ENCODE measurements at regions not wholly inside any gene's neighbourhood (a gene's known extent, or its start where the extent isn't known, plus 50 kb on each side); places are given as distances from the start of the nearest gene placed in this dataset.

- H3K9me3 ChIP-seq: no peaks in the 10 kb centered on the region
- intact Hi-C loops (cut with DNase I, micrococcal nuclease): no loop called here
- no peaks in the 10 kb centered on the region for H3K4me1 ChIP-seq (ENCODE audit: low read depth)
- DNase-seq (no peak), ATAC-seq (no peak)
- no peaks in the 10 kb centered on the region for H3K36me3 ChIP-seq (ENCODE audit: low read depth)
- H3K4me3 ChIP-seq: no peak overlapping the region
- TF ChIP-seq CTCF (IDR thresholded peaks at IDR 0.05): no peak
These were observed 1438.4 kb downstream of the TECRL start for GRCh38 chr4:62970846-62971245.

- no peaks in the 10 kb centered on the region for H3K36me3 ChIP-seq (ENCODE audit: low read depth)
- ATAC-seq: no peak
- no peak for DNase-seq
- TF ChIP-seq CTCF (IDR thresholded peaks at IDR 0.05): no peak
- intact Hi-C loops (cut with DNase I, micrococcal nuclease): no loop called here
- no peaks in the 10 kb centered on the region for H3K9me3 ChIP-seq
- H3K4me1 ChIP-seq (ENCODE audit: low read depth): no peaks in the 10 kb centered on the region
- H3K4me3 ChIP-seq: no peak overlapping the region
These were observed 1448.8 kb downstream of the TECRL start for GRCh38 chr4:62960415-62960814.

- TF ChIP-seq CTCF (IDR thresholded peaks at IDR 0.05): no peak
- DNase-seq (no peak), ATAC-seq (no peak)
- intact Hi-C loops (cut with DNase I, micrococcal nuclease): no loop called here
- H3K4me1 ChIP-seq (ENCODE audit: low read depth): no peaks in the 10 kb centered on the region
- H3K4me3 ChIP-seq: no peak overlapping the region
- H3K36me3 ChIP-seq (ENCODE audit: low read depth): no peaks in the 10 kb centered on the region
- H3K9me3 ChIP-seq: no peaks in the 10 kb centered on the region
These were observed 1455.5 kb downstream of the TECRL start for GRCh38 chr4:62953752-62954151.

GRCh38 chr4:62952366-62952765 is 1456.9 kb downstream of the TECRL start:
- no peak for ATAC-seq
- H3K9me3 ChIP-seq: no peaks in the 10 kb centered on the region

GRCh38 chr4:62948108-62948507 is 1461.1 kb downstream of the TECRL start:
- Histone ChIP-seq H3K36me3 (ENCODE audit: low read depth) (no peaks in the 10 kb centered on the region), H3K4me3 (no peak overlapping the region), H3K9me3 (no peaks in the 10 kb centered on the region), H3K4me1 (ENCODE audit: low read depth) (no peaks in the 10 kb centered on the region)
- ATAC-seq: no peak
- intact Hi-C loops (cut with DNase I, micrococcal nuclease): no loop called here
- no peak for DNase-seq
- no peak for TF ChIP-seq CTCF (IDR thresholded peaks at IDR 0.05)

More at GRCh38 chr4:62952366-62952765, 1456.9 kb downstream of the TECRL start:
- Histone ChIP-seq H3K4me1 (ENCODE audit: low read depth) (no peaks in the 10 kb centered on the region), H3K36me3 (ENCODE audit: low read depth) (no peaks in the 10 kb centered on the region), H3K4me3 (no peak overlapping the region)
- intact Hi-C loops (cut with DNase I, micrococcal nuclease): no loop called here
- no peak for DNase-seq
- TF ChIP-seq CTCF (IDR thresholded peaks at IDR 0.05): no peak

- Histone ChIP-seq H3K36me3 (ENCODE audit: low read depth) (no peaks in the 10 kb centered on the region), H3K4me3 (no peak overlapping the region), H3K4me1 (ENCODE audit: low read depth) (no peaks in the 10 kb centered on the region), H3K9me3 (peaks cover 2% of the 10 kb centered on the region)
- no peak for DNase-seq
- no peak for ATAC-seq
- intact Hi-C loops (cut with DNase I, micrococcal nuclease): no loop called here
- TF ChIP-seq CTCF (IDR thresholded peaks at IDR 0.05): no peak
These were observed 1469.0 kb downstream of the TECRL start for GRCh38 chr4:62940229-62940628.
